DOHH2 (cell line): ENCODE measurements at regions not wholly inside any gene's neighbourhood (a gene's known extent, or its start where the extent isn't known, plus 50 kb on each side); places are given as distances from the start of the nearest gene placed in this dataset.
"Not testable (repeated sequence)": the region's sequence is repeated elsewhere in the genome, so short reads cannot be mapped to it uniquely, and the experiment has no call there.

ENCODE experiments used
- H3F3A ChIP-seq: fragments of 200-600 bp; sonication (generic), shearing (Covaris generic); 2 replicates; pipeline ENCODE4 v1.6.0; 2016; ENCODE audit warnings: antibody characterized with exemption, mild to moderate bottlenecking; ENCODE audit not compliant: control insufficient read depth, insufficient read depth
- H3K27ac ChIP-seq: fragments of 200-600 bp; sonication (generic); 2 replicates; pipeline ENCODE4 v1.5.1; 2014; ENCODE audit warnings: low read depth, mild to moderate bottlenecking, low read length, moderate library complexity
- H3K27me3 ChIP-seq: fragments of 200-600 bp; sonication (generic); 2 replicates; pipeline ENCODE4 v1.6.1; 2014; ENCODE audit warnings: mild to moderate bottlenecking, low read length, mixed read lengths; ENCODE audit not compliant: control insufficient read depth
- H3K36me3 ChIP-seq: fragments of 200-600 bp; sonication (generic); 2 replicates; pipeline ENCODE4 v1.6.1; 2014; ENCODE audit warnings: mild to moderate bottlenecking, low read length, moderate library complexity, mixed read lengths; ENCODE audit not compliant: control insufficient read depth
- H3K4me1 ChIP-seq: fragments of 200-600 bp; sonication (generic); 2 replicates; pipeline ENCODE4 v1.6.1; 2014; ENCODE audit warnings: mild to moderate bottlenecking, low read length, mixed read lengths; ENCODE audit not compliant: control insufficient read depth
- H3K4me2 ChIP-seq: fragments of 200-600 bp; sonication (generic); 2 replicates; pipeline ENCODE4 v1.6.0; 2014; ENCODE audit warnings: mild to moderate bottlenecking, low read length, moderate library complexity
- H3K4me3 ChIP-seq: fragments of 200-600 bp; sonication (generic); 2 replicates; pipeline ENCODE4 v1.5.1; 2014; ENCODE audit warnings: mild to moderate bottlenecking, low read length, mixed read lengths
- H3K79me2 ChIP-seq: fragments of 200-600 bp; sonication (generic); 2 replicates; pipeline ENCODE4 v1.6.1; 2014; ENCODE audit warnings: mild to moderate bottlenecking, low read length, mixed read lengths; ENCODE audit not compliant: control insufficient read depth
- H3K9me2 ChIP-seq: fragments of 200-600 bp; sonication (generic); replicated peaks from 2 replicates; pipeline ENCODE4 v1.6.1; 2014; ENCODE audit warnings: mild to moderate bottlenecking, low read length, mixed read lengths; ENCODE audit not compliant: control insufficient read depth
- H3K9me3 ChIP-seq: fragments of 200-600 bp; sonication (generic); 2 replicates; pipeline ENCODE4 v1.6.1; 2014; ENCODE audit warnings: antibody characterized with exemption, low read length, mixed read lengths; ENCODE audit not compliant: control insufficient read depth, insufficient read depth
- H4K20me1 ChIP-seq: fragments of 200-600 bp; sonication (generic); 2 replicates; pipeline ENCODE4 v1.6.0; 2014; ENCODE audit warnings: low read depth, mild to moderate bottlenecking, antibody characterized with exemption, low read length, moderate library complexity; ENCODE audit not compliant: control insufficient read depth, insufficient read depth

DNA sequence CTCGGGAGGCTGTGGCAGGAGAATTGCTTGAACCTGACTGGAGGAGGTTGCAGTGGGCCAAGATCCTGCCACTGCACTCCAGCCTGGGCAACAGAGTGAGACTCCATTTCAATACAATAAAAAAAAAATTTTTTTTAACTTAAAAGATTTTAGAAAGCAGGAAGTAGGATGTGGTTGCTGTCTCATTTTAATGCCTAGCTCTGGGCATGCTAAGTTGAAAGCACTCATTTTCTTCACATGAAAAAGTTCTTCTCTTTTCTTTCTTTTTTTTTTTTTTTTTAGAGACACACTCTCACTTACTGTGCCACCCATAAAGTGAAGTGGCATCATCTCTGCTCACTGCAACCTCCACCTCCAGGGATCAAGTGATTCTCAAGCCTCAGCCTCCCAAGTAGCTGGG lies 58.4 kb upstream of the PPIAL4F start:
- not testable (repeated sequence) for H3K27me3 ChIP-seq, H3K4me2 ChIP-seq, H3K79me2 ChIP-seq, H3K9me2 ChIP-seq, H4K20me1 ChIP-seq, H3K36me3 ChIP-seq, H3K4me1 ChIP-seq, H3F3A ChIP-seq, H3K9me3 ChIP-seq, H3K27ac ChIP-seq, H3K4me3 ChIP-seq

DNA sequence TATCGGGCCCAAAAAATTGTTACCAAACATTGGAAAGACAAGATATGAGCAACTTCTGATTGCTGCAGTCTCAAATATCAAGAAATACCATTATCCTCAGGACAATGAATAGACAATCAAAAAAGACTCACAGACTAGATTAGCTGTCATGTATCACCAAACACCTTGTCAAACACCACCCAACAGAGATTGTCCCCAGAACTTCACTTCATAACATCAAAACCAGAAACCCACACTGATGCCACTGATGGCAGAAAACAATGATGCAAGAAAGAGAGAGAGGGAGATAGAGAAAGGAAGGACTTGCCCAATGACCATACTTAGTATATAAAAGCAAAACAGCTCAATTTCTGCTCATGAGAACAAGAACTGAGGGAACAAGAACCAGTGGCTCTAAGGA lies 56.0 kb upstream of the PPIAL4F start:
- H4K20me1 ChIP-seq, H3K9me3 ChIP-seq, H3K79me2 ChIP-seq: not testable (repeated sequence)

DNA sequence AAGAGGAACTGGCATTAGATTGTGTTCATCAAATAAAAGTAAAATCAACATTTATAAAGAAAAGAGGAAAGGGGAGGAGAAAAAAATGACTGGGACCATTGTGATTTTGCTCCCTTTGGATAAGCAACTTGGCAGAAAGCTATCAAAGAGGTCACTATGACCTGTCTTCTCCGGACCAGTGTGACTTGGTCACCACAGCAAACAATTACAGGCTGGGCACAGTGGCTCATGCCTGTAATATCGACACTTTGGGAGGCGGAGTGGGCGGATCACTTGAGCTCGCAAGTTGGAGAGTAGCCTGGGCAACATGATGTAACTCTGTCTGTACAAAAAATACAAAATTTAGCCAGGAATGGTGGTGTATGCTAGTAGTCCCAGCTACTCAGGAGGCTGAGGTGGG lies 55.5 kb upstream of the PPIAL4F start:
- H3K9me3 ChIP-seq, H3K79me2 ChIP-seq, H3K36me3 ChIP-seq, H3K27me3 ChIP-seq, H3K4me3 ChIP-seq, H3K4me2 ChIP-seq, H3K9me2 ChIP-seq, H3K4me1 ChIP-seq, H3K27ac ChIP-seq, H3F3A ChIP-seq, H4K20me1 ChIP-seq: not testable (repeated sequence)

More for the DNA sequence above, 56.0 kb upstream of the PPIAL4F start:
- H3K4me2 ChIP-seq, H3K4me1 ChIP-seq, H3K36me3 ChIP-seq, H3K27me3 ChIP-seq, H3K27ac ChIP-seq, H3F3A ChIP-seq, H3K9me2 ChIP-seq, H3K4me3 ChIP-seq: not testable (repeated sequence)

DNA sequence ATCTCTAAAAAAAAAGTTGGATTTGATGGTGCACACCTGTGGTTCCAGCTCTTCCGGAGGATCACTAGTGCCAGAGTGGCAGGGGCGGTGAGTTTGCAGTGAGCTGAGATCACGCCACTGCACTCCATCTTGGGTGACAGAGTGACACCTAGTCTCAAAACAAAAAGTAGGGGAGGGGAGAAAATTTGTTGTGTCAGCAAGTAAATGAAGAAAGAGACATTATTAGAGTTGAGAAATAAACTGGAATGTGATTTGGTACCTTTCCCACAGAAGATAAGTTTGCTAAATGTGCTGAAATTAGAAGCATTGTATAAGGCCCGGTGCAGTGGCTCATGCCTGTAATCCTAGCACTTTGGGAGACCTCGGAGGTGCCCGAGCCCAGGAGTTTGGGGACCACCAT lies 54.0 kb upstream of the PPIAL4F start:
- not testable (repeated sequence) for H3K4me2 ChIP-seq, H3K4me1 ChIP-seq, H3K27me3 ChIP-seq, H4K20me1 ChIP-seq, H3K79me2 ChIP-seq, H3K27ac ChIP-seq, H3K9me2 ChIP-seq, H3K9me3 ChIP-seq, H3K36me3 ChIP-seq, H3F3A ChIP-seq, H3K4me3 ChIP-seq

DNA sequence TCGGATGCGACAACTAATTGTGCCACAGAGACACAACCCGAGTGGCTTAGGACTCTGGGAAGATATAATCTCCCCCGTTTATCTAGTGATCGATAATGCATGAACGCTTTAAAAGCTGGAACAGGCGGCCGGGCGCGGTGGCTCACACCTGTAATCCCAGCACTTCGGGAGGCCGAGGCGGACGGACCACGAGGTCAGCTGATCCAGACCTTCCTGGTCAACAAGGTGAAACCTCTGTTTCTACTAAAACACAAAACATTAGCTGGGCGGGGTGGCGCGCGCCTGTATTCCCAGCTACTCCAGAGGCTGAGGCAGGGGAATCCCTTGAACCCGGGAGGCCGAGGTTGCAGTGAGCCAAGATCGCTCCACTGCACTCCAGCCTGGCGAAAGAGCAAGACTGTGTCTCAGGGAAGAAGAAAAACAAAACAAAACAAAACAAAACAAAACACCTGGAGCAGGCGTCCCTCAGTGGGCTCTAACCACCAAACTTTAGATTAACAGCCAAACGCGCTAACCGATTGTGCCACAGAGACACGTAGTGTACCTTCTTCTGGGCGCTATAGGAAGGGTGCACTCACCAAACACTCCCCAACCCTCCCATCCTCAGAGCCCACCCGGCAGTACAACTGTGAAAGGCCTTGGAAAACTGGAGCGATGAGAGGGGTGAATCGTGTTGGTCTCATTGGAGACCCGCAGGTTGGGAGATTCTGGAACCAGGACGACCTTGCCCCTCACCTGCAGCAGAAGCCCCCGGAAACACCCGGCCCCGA lies 53.3 kb upstream of the PPIAL4F start:
- H3K27me3 ChIP-seq, H3K79me2 ChIP-seq, H3K9me3 ChIP-seq, H3F3A ChIP-seq, H3K4me3 ChIP-seq, H4K20me1 ChIP-seq, H3K4me1 ChIP-seq, H3K9me2 ChIP-seq, H3K4me2 ChIP-seq, H3K27ac ChIP-seq, H3K36me3 ChIP-seq: not testable (repeated sequence)
